Activated naive CD8-positive, alpha-beta T cell treated with anti-CD3 and anti-CD28 coated beads, Interleukin-2, amount 10 ng/mL, durations not matched to agents 7 days and 5 days (primary cell): ENCODE measurements at regions not wholly inside any gene's neighbourhood (a gene's known extent, or its start where the extent isn't known, plus 50 kb on each side); places are given as distances from the start of the nearest gene placed in this dataset.
"Not testable (repeated sequence)": the region's sequence is repeated elsewhere in the genome, so short reads cannot be mapped to it uniquely, and the experiment has no call there.

Source experiments
- ATAC-seq: fragments of 150-1000 bp; cut with Tn5 transposase; one replicate; pipeline ENCODE4 v1.10.0; 2021; ENCODE audit warnings: low read depth, moderate library complexity
- POLR2A ChIA-PET: fragments of 350-600 bp; sonication (Branson Sonifier 250); formaldehyde crosslinking; loops from one replicate; lab custom pipeline; 2021; ENCODE audit warnings: antibody characterized with exemption; lab: Charles Lee
- DNase-seq: peaks from one replicate; pipeline ENCODE4 v3.0.0; 2021
- H3K27ac Mint-ChIP-seq: one replicate; pipeline ENCODE4 v1.8.0; 2022; ENCODE audit warnings: mild to moderate bottlenecking, mixed read lengths
- H3K27me3 Mint-ChIP-seq: one replicate; pipeline ENCODE4 v1.8.0; 2022; ENCODE audit warnings: mild to moderate bottlenecking, moderate library complexity, mixed read lengths
- H3K36me3 Mint-ChIP-seq: one replicate; pipeline ENCODE4 v1.8.0; 2021; ENCODE audit warnings: mild to moderate bottlenecking, mixed read lengths
- H3K4me1 Mint-ChIP-seq: one replicate; pipeline ENCODE4 v1.8.0; 2021; ENCODE audit warnings: mixed read lengths
- H3K4me3 Mint-ChIP-seq: one replicate; pipeline ENCODE4 v1.8.0; 2022; ENCODE audit warnings: mild to moderate bottlenecking, moderate library complexity, mixed read lengths
- H3K9me3 Mint-ChIP-seq: one replicate; pipeline ENCODE4 v1.8.0; 2021; ENCODE audit warnings: mixed read lengths

DNA sequence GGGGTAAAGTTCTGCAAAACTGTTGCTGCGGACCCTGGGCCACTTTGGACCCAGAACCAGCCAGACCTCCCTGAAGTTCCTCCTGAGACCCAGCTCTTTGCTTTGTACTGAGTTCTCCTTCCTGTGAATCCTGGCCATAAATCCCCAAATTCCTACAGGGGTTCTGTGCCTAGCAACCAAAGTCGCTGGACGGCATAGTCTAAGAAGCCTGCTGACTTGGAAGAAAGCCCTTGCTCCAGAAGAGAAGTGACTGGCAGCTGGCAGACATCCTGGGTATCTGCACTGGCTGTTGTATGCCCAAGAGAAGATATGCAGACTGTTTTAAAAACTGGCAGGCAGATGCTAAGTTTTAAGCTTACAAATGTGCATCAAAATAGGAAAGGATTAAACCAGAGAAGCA is 99.9 kb upstream of the SLC24A4 start:
- H3K27me3 Mint-ChIP-seq = peaks cover 27% of the 10 kb centered on the region
- POLR2A ChIA-PET = no interaction called here
- no peak overlapping the region for H3K4me3 Mint-ChIP-seq

DNA sequence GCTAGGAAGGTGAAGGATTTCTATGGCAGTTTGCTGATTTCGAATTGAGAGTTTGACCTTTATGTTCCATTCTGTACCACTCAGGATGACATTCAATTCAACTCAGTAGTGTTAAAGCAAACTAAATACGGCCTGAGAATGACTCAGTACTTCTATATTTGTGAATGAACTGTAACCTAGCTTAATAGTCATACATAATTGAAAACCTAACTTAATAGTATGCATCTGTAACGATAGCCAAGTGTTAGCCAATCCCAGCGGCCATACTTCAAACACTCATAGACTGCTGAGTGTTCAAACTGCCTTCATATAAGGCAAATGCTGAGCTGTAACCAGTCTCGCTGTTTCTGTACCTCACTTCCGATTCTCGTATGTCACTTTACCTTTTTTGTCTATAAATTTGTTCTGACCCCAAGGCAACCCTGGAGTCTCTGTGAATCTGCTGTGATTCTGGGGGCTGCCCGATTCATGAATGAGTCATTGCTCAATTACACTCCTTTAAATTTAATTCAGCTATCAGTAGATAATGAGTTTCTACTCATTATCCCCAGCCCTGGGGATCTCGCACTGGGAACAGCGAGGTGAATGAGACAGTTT is 98.5 kb upstream of the SLC24A4 start:
- no peak for ATAC-seq
- H3K4me1 Mint-ChIP-seq = no peaks in the 10 kb centered on the region
- H3K4me3 Mint-ChIP-seq = no peak overlapping the region
- no peaks in the 10 kb centered on the region for H3K9me3 Mint-ChIP-seq
- DNase-seq = no peak
- peaks cover 29% of the 10 kb centered on the region for H3K27me3 Mint-ChIP-seq
- no peak overlapping the region for H3K27ac Mint-ChIP-seq
- POLR2A ChIA-PET = no interaction called here
- no peaks in the 10 kb centered on the region for H3K36me3 Mint-ChIP-seq

More for the DNA sequence above, 99.9 kb upstream of the SLC24A4 start:
- Mint-ChIP-seq H3K36me3 (no peaks in the 10 kb centered on the region), H3K27ac (no peak overlapping the region), H3K4me1 (no peaks in the 10 kb centered on the region), H3K9me3 (no peaks in the 10 kb centered on the region)
- ATAC-seq (no peak), DNase-seq (no peak)

DNA sequence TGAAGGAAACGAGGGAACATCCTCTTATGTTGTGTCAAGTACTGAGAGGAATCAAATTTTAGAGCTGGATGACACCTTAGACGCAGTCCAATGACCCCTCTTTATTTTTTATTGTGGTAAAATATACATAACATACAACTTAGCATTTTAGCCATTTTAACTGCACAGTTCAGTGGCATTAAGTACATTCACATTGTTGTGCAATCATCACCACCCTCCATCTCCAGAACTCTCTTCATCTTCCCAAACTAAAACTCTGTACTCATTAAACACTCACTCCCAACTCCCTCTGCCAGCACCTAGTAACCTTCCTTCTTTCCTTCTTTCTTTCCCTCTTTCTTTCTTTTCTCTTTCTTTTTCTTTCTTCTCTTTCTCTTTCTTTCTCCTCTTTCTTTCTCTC is 97.2 kb upstream of the SLC24A4 start:
- peaks cover 32% of the 10 kb centered on the region for H3K27me3 Mint-ChIP-seq
- H3K27ac Mint-ChIP-seq = no peak overlapping the region
- no peak overlapping the region for H3K4me3 Mint-ChIP-seq
- H3K9me3 Mint-ChIP-seq = no peaks in the 10 kb centered on the region
- no peak for DNase-seq
- POLR2A ChIA-PET = no interaction called here
- no peak for ATAC-seq
- H3K4me1 Mint-ChIP-seq = no peaks in the 10 kb centered on the region
- no peaks in the 10 kb centered on the region for H3K36me3 Mint-ChIP-seq

DNA sequence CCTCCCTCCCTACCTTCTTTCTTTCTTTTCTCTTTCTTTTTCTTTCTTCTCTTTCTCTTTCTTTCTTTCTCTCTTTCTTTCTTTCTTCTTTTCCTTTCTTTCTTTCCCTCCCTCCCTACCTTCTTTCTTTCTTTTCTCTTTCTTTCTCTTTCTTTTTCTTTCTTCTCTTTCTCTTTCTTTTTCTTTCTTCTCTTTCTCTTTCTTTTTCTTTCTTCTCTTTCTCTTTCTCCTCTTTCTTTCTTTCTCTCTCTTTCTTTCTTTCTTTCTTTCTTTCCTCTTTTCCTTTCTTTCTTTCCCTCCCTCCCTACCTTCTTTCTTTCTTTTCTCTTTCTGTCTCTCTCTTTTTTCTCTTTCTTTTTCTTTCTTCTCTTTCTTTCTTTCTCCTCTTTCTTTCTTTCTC is 96.8 kb upstream of the SLC24A4 start:
- H3K9me3 Mint-ChIP-seq, H3K36me3 Mint-ChIP-seq, ATAC-seq, H3K4me3 Mint-ChIP-seq, POLR2A ChIA-PET, H3K4me1 Mint-ChIP-seq, DNase-seq, H3K27ac Mint-ChIP-seq: not testable (repeated sequence)
- H3K27me3 Mint-ChIP-seq = peaks cover 33% of the 10 kb centered on the region

DNA sequence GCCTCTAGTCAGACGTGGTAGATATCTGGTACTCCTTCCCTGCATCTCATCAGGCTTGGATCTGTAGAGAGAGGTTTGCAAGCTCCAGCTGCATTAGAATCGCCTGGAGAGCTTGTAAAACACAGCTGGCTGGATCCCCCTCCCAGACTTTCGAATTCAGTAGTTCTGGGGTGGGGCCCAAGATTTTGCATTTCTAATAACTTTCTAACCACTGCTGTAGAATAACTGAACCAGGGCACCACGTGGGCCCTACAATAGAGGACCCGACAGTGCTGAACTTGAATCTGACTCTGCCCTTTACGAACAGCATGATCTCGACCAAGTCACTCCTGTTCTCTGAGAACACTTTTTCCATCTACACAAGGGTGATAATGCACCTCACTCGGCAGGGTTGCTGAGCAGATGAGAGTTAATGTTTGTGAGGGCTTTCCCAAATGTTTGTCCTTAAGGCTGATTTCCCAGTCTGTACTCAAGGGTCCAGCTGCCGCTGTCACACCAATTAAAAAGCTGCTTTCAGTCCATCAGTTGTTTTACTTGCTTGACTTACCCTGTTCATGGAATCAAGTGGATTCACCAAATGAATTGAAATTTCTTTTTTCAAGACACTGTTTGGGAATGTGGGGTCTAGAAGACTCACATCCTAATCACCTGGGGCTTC is 86.6 kb upstream of the SLC24A4 start:
- no peaks in the 10 kb centered on the region for H3K36me3 Mint-ChIP-seq
- no peak for ATAC-seq
- H3K4me1 Mint-ChIP-seq = no peaks in the 10 kb centered on the region
- no peak for DNase-seq
- POLR2A ChIA-PET = no interaction called here
- H3K27me3 Mint-ChIP-seq = peaks cover 6% of the 10 kb centered on the region
- peaks cover 12% of the 10 kb centered on the region for H3K9me3 Mint-ChIP-seq
- H3K4me3 Mint-ChIP-seq = no peak overlapping the region
- H3K27ac Mint-ChIP-seq = no peak overlapping the region

DNA sequence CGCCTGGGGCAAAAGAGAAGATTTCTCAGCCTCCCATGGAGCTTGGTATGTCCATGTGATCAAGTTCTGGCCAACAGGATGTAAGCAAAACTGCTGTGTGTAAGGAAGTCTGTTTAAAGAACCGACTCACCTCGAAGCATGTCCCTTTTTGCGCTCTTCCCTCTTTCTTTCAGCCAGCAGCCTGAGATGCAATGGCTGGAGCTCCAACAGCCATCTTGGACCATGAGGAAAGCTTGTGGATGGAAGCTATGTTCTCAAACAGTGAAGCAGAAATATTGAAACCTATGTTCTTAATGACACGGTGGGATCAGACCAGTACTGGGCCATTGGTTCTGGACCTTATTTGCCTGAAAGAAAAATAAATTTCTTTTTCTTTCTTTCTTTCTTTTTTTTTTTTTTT is 82.3 kb upstream of the SLC24A4 start:
- DNase-seq (no peak), ATAC-seq (no peak)
- POLR2A ChIA-PET = interaction anchor here (0.7 kb wide), 1 partner anchor 18 kb away, joined by 6 read pairs; no protein-coding TSS in a partner anchor
- no peak overlapping the region for H3K4me3 Mint-ChIP-seq
- H3K36me3 Mint-ChIP-seq = peaks cover 5% of the 10 kb centered on the region
- no peak overlapping the region for H3K27ac Mint-ChIP-seq
- no peaks in the 10 kb centered on the region for H3K4me1 Mint-ChIP-seq
- H3K27me3 Mint-ChIP-seq = peaks cover 2% of the 10 kb centered on the region
- H3K9me3 Mint-ChIP-seq = peaks cover 16% of the 10 kb centered on the region

DNA sequence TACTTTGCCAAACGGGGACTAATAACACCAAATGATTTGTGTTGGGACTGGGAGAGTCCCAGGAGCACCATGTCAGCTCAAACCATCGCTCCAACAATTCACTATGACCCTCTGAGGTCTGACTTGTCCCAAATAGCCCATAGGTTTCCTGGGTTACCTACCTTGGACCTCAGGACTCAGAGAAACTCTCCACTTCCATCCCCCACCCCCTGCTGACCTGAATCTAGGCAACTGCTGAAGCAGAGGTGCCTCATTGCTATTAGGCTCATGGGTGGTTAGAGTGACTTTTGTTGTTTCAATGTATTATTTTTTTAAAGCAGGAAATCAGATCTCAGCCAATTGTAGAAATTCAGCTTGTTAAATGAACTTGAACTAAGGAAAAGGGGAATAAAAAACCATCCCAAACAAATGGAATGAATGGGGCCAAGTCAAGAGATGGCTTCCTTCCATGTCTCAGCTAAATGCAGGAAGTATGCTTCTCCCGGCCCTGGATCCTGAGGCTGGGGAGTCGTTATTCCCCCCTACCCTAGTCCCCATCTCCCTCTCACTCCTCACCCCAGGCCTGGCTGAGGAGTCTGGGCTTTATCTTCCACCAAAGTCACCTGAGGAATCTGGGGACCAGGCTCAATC is 80.9 kb upstream of the SLC24A4 start:
- ATAC-seq = no peak

DNA sequence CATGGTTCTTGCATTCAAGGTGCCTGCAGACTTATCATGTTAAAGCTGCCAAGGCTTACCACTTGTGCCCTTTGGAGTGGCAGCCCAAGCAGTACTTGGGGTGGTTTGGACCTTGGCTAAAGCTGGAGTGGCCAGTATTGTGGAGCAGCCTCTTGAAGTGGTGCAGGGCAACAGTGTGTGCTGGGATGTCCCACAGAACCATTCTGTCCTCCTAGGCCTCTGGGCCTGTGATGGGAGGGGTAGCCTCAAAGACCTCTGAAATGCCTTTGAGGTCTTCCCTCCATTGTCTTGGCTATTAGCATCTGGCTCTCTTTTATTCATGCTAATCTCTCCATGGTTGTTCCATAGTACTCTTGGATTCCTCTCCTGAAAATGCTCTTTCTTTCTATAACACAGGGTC is 78.2 kb upstream of the SLC24A4 start:
- H3K4me3 Mint-ChIP-seq = no peak overlapping the region
- DNase-seq (no peak), ATAC-seq (no peak)
- peaks cover 25% of the 10 kb centered on the region for H3K9me3 Mint-ChIP-seq
- peaks cover 15% of the 10 kb centered on the region for H3K4me1 Mint-ChIP-seq
- peaks cover 6% of the 10 kb centered on the region for H3K27me3 Mint-ChIP-seq
- H3K27ac Mint-ChIP-seq = no peak overlapping the region
- POLR2A ChIA-PET = no interaction called here
- H3K36me3 Mint-ChIP-seq = peaks cover 12% of the 10 kb centered on the region

More for the DNA sequence above, 80.9 kb upstream of the SLC24A4 start:
- Mint-ChIP-seq H3K27me3 (peaks cover 2% of the 10 kb centered on the region), H3K4me3 (no peak overlapping the region), H3K9me3 (peaks cover 25% of the 10 kb centered on the region), H3K36me3 (peaks cover 12% of the 10 kb centered on the region), H3K4me1 (peaks cover 12% of the 10 kb centered on the region), H3K27ac (no peak overlapping the region)
- POLR2A ChIA-PET = no interaction called here
- DNase-seq = no peak

DNA sequence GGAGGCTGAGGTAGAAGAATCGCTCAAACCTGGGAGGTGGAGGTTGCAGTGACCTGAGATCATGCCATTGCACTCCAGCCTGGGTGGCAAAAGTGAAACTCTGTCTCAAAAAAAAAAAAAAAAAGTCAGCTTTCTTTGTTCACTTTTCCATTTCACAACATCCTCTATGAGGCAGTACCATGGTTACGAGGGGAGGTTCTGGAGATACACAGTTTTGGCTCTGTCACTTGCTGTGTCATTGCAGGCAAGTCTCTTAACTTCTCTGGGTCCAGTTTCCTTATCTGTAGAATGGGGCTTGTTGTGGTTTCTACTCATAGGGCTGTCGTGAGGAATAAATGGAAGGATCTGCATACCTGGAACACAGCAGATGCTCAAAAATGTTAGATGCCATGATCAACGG is 75.6 kb upstream of the SLC24A4 start:
- peaks cover 12% of the 10 kb centered on the region for H3K36me3 Mint-ChIP-seq
- POLR2A ChIA-PET = interaction anchor here (0.6 to 1.0 kb wide), 2 partner anchors 11 to 132 kb away, joined by 4 to 7 read pairs; no protein-coding TSS in a partner anchor
- H3K9me3 Mint-ChIP-seq = peaks cover 22% of the 10 kb centered on the region
- peaks cover 15% of the 10 kb centered on the region for H3K4me1 Mint-ChIP-seq
- no peak overlapping the region for H3K27ac Mint-ChIP-seq
- DNase-seq (no peak), ATAC-seq (no peak)
- H3K27me3 Mint-ChIP-seq = peaks cover 25% of the 10 kb centered on the region
- no peak overlapping the region for H3K4me3 Mint-ChIP-seq

DNA sequence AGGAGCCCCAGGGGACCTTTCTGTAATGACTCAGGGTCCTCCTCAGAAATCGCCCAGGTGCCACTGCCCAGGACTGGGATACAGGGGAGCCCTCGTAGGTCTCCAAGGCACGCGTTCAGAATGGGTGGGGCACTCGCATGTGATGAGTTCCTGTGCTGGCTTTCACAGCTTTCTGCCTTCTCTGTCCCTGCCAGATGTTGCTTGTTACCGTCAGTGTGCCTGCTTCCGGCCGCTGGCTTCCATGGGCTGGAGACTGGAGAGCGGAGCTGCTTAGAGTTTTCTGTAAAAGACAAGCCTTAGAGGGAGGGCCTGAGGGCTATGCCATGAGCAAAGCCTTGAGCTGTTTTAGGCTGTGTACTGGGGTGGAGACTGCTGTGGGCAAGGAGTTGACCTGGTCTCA is 75.0 kb upstream of the SLC24A4 start:
- DNase-seq = no peak
- Mint-ChIP-seq H3K27ac (no peak overlapping the region), H3K4me1 (peaks cover 15% of the 10 kb centered on the region), H3K9me3 (peaks cover 20% of the 10 kb centered on the region), H3K27me3 (peaks cover 30% of the 10 kb centered on the region), H3K36me3 (peaks cover 12% of the 10 kb centered on the region), H3K4me3 (no peak overlapping the region)
- POLR2A ChIA-PET = interaction anchor here (0.6 kb wide), 1 partner anchor 132 kb away, joined by 4 read pairs; no protein-coding TSS in a partner anchor
- no peak for ATAC-seq

DNA sequence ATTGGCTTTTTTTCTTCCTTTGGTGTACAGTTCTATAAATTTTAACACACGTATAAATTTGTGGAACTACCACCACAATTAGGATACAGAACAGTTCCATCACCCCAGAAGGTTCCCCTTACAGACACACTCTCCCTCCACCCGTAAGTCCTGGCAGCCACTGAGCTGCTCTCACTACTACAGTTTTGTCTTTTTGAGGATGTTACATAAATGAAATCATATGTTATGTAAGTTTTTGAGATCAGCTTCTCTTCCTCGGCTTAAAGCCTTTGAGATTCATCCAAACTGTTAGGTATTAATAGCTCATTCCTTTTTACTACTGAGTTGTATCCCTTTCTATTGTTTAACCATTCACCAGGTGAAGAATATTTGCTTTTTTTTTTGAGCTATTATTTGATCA is 74.3 kb upstream of the SLC24A4 start:
- Mint-ChIP-seq H3K4me1 (peaks cover 19% of the 10 kb centered on the region), H3K9me3 (peaks cover 16% of the 10 kb centered on the region), H3K27ac (no peak overlapping the region), H3K27me3 (peaks cover 37% of the 10 kb centered on the region), H3K36me3 (peaks cover 12% of the 10 kb centered on the region), H3K4me3 (no peak overlapping the region)
- ATAC-seq = no peak
- DNase-seq = no peak
- POLR2A ChIA-PET = interaction anchor here (0.6 kb wide), 1 partner anchor 24 kb away, joined by 3 read pairs; no protein-coding TSS in a partner anchor

DNA sequence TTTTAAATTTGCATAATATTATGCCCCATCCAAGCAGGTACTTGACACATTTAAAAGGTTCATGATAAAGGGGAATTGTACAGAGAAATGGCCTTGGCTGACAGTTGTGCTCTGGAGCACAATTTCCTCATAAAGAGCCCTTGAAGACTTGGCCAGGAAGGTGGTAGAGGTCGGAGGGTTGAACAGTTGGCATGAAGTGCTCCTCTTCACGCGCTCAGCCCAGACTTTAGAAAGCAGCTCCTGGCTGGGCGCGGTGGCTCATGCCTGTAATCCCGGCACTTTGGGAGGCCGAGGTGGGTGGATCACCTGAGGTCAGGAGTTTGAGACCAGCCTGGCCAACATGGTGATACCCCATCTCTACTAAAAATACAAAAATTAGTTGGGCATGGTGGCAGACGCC is 72.6 kb upstream of the SLC24A4 start:
- H3K36me3 Mint-ChIP-seq, H3K4me3 Mint-ChIP-seq, H3K27ac Mint-ChIP-seq, ATAC-seq, POLR2A ChIA-PET, DNase-seq: not testable (repeated sequence)
- Mint-ChIP-seq H3K9me3 (peaks cover 11% of the 10 kb centered on the region), H3K27me3 (peaks cover 54% of the 10 kb centered on the region), H3K4me1 (peaks cover 27% of the 10 kb centered on the region)

DNA sequence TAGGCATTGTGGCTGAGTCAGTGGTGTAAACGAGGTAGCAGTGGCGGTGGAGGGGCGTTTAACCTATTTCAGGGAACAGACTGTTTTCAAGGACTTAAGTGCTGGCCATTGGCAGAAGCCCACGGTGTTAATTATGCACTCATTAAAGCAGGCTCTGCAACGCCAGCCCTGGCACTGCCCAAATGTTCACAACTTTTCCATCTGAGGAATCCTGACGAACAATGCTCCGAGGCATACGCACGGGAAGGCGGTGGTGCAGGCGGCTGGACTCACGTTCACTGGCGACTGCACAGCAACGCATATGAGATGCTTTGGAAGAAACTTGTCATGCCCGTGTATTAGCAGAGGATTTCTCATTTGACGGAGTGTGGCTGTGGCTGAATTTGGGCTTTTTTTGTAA is 70.6 kb upstream of the SLC24A4 start:
- no peak for ATAC-seq
- POLR2A ChIA-PET = no interaction called here
- no peak overlapping the region for H3K4me3 Mint-ChIP-seq
- H3K36me3 Mint-ChIP-seq = no peaks in the 10 kb centered on the region
- DNase-seq = no peak
- H3K4me1 Mint-ChIP-seq = peaks cover 15% of the 10 kb centered on the region
- no peak overlapping the region for H3K27ac Mint-ChIP-seq
- H3K9me3 Mint-ChIP-seq = no peaks in the 10 kb centered on the region
- H3K27me3 Mint-ChIP-seq = peaks cover 61% of the 10 kb centered on the region
